GM19035 (cell line): ENCODE measurements at regions not wholly inside any gene's neighbourhood (a gene's known extent, or its start where the extent isn't known, plus 50 kb on each side); places are given as distances from the start of the nearest gene placed in this dataset.
"Not testable (repeated sequence)": the region's sequence is repeated elsewhere in the genome, so short reads cannot be mapped to it uniquely, and the experiment has no call there.

ENCODE experiments used
- ATAC-seq: cut with Tn5 transposase; IDR thresholded peaks from one replicate; pipeline ENCODE4 v1.9.1; 2021; ENCODE audit not compliant: unreplicated experiment

- no peak for ATAC-seq
These were observed 469.9 kb upstream of the CBLB start for GRCh38 chr3:106338582-106339214.

GRCh38 chr3:106339551-106339950, 470.7 kb upstream of the CBLB start:
- no peak for ATAC-seq

DNA sequence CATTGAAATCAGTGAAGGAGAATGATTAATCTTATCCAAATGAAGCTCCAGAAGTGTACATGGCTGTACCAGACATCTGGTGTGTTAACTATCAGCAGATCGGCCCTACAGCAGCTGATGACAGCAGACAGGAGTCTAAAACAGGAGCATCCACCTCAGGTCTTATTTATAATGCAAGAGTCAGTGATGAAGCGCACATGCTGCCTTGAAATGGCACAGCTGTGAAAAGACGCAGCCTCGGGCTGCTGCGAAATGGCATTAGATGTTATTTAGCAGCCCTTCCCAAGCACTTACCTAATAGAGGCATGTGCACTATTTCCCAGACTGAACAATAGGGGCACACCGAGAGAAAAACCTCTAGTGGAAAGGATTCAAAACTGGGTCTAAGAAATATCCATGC, 472.3 kb upstream of the CBLB start:
- ATAC-seq, result no peak

- no peak for ATAC-seq
These were observed 472.9 kb upstream of the CBLB start for GRCh38 chr3:106341586-106342162.

DNA sequence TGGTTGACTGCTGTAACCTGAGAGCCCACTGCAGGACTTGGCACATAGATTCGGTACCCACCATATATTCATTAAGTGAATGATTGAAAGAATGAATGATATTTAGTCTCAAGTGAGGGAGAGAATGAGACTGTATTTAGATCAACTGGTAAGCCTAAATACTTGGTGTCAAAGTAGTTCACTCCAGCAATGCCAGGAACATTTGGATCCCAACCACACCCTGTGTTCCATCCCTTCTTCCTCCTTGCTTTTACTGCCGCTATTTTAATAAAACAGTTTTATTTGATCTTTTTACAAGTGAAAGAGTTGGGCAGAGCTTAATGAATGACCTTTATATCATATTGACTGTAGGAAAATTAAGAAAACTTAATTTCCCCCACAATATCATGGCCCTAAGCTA, 473.6 kb upstream of the CBLB start:
- no peak for ATAC-seq

- ATAC-seq, result no peak
These were observed 475.0 kb upstream of the CBLB start for GRCh38 chr3:106343811-106344210.

- ATAC-seq, result no peak
These were observed 476.7 kb upstream of the CBLB start for GRCh38 chr3:106345353-106346027.

- ATAC-seq, result no peak
These were observed 478.5 kb upstream of the CBLB start for GRCh38 chr3:106347350-106347749.

DNA sequence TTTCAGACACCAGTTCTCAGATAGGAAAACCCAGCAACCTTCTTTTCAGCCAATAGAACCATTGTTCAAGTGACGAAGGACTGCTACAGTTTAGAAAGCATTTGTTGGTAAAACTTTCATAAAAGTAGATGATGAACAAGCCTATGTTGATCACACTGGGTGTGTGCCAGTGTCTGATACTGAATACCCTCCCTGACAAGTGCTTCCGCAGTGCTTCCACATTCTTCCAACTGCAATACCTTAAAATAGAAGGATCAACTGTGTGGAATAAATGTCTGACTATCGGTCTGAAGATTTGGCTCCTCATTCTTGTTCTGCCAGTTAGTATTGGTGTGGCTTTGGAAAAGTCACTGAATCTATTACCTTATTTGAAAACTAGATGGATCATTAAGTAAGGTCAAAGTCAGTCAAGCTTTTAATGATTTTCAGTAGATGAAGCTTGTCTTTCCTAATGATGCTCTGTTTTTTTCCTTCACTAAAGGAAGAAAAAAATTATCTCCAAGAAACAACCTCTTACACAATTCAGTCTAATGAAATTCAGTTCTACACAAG, 479.4 kb upstream of the CBLB start:
- ATAC-seq, result no peak

- no peak for ATAC-seq
These were observed 480.5 kb upstream of the CBLB start for GRCh38 chr3:106349191-106349881.

DNA sequence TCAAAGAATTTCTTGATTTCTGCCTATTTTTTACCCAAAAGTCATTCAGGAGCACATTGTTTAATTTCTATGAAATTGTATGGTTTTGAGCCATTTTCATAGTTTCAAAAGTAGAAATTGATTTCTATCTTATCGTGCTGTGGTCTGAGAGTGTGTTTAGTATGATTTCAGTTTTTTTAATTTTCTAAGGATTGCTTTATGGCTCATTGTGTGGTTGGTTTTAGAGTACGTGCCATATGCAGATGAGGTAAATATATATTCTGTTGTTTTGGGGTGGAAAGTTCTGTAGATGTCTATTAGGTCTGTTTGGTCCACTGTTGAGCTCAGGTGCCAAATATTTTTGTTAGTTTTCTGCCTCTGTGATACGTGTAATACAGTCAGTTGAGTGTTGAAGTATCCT, 487.1 kb upstream of the CBLB start:
- ATAC-seq, result no peak

DNA sequence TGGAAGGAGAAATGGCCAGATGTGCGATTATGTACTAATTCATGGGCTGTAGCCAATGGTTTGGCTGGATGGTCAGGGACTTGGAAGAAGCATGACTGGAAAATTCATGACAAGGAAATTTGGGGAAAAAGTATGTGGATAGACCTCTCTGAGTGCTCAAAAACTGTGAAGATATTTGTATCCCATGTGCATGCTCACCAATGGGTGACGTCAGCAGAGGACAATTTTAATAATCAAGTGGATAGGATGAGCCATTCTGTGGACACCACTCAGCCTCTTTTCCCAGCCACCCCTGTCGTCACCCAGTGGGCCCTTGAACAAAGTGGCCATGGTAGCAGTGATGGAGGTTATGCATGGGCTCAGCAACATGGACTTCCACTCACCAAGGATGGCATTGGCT, 490.9 kb upstream of the CBLB start:
- ATAC-seq, result no peak

DNA sequence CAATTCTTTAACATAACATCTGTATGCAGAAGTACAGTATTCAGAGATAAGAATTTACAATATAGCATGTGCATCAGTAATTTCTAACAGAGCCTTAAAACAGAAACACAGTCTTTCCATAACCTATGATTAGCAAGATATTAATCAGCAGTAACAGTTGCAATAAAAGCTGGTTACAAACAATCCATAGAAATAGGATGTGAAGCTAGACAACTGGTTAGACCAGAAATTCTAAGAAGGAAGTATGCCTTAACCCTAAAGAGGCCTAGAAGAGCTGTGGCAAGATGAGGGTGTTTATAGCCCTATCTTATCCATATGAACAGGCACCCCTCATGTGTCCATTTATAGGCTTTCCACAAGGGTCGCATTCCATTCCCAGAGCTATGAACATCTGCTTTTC, 492.1 kb upstream of the CBLB start:
- not testable (repeated sequence) for ATAC-seq

- ATAC-seq, result no peak
These were observed 495.7 kb upstream of the CBLB start for GRCh38 chr3:106364477-106364876.

- ATAC-seq, result no peak
These were observed 496.4 kb upstream of the CBLB start for GRCh38 chr3:106365061-106365691.

GRCh38 chr3:106366352-106366751, 497.5 kb upstream of the CBLB start:
- ATAC-seq, result no peak

GRCh38 chr3:106367496-106367895, 498.7 kb upstream of the CBLB start:
- no peak for ATAC-seq

DNA sequence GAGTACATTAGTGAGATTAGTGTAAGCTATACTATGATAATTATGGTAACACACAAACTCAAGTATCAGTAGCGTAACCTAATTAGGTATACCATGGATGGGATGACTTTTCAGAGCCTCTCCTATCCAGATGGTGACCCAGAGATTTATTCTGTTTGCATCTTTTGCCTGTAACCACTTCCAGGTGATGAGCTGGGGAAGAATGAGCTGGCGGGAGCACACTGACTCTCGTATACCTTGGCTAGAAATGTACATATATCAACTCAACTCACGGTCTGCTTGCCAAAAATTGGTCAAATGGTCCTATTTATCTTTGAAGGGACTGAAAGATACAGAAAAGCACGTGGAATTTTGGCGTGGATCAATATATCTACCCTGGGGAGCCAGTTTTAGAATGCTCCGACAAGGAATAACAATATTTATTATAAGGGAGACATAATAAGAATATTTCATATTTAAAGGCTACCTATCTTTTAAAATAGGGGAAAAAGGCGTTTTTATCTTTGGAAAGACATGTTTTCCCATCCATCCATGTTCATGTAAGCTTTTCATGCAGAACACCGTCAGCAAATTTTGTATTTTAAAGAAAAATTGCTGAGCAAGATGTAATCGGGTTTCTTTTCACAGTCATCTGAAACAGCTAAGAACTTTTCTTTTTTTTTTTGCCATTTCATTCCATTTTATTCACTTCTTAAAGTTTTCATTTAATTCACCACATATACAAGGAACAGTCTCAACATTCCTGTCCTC, 502.6 kb upstream of the CBLB start:
- ATAC-seq, result no peak

- ATAC-seq, result no peak
These were observed 503.4 kb upstream of the CBLB start for GRCh38 chr3:106371971-106372805.

DNA sequence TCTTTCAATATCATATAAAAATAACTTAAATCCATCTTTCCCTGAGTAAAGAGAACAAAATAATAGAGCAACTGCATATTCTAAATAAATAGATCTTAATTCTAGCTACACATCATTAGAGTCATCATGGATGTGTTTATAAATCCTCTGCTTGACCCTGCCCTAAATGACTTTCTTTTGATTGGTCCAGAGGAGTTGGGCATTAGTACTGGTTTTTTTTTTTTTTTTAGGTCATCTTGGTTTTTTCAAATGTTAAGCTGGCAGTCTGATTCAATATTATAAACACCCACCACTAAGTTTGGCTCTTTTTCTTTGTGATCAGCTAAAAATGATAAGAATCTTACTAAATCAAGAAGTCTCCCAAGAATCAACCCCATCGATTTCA, 504.0 kb upstream of the CBLB start:
- ATAC-seq, result no peak
